H9 (cell line): ENCODE measurements at regions not wholly inside any gene's neighbourhood (a gene's known extent, or its start where the extent isn't known, plus 50 kb on each side); places are given as distances from the start of the nearest gene placed in this dataset.

Experiments
- DNase-seq: peaks from one replicate; pipeline ENCODE4 v3.0.0-alpha.2; 2017
- H2AFZ ChIP-seq: one replicate; pipeline ENCODE4 v1.6.1; 2013; ENCODE audit warnings: mild to moderate bottlenecking, low read length, control low read depth, moderate library complexity
- H2AK5ac ChIP-seq: 2 replicates; pipeline ENCODE4 v1.6.1; 2013; ENCODE audit warnings: low read length, control low read depth, mixed read lengths; ENCODE audit not compliant: insufficient read length
- H2BK120ac ChIP-seq: one replicate; pipeline ENCODE4 v1.6.1; 2013; ENCODE audit warnings: low read depth, mild to moderate bottlenecking, low read length, control low read depth, inconsistent platforms; ENCODE audit not compliant: poor library complexity, severe bottlenecking
- H2BK12ac ChIP-seq: 2 replicates; pipeline ENCODE4 v1.6.1; 2013; ENCODE audit warnings: low read length, control low read depth, mixed read lengths, low read depth; ENCODE audit not compliant: insufficient read length
- H2BK15ac ChIP-seq: 2 replicates; pipeline ENCODE4 v1.6.1; 2013; ENCODE audit warnings: low read depth, low read length, control low read depth
- H2BK20ac ChIP-seq: one replicate; pipeline ENCODE4 v1.6.1; 2013; ENCODE audit warnings: low read depth, mild to moderate bottlenecking, low read length, control low read depth, inconsistent platforms; ENCODE audit not compliant: poor library complexity, severe bottlenecking
- H2BK5ac ChIP-seq: 2 replicates; pipeline ENCODE4 v1.6.1; 2013; ENCODE audit warnings: low read length, control low read depth, mixed read lengths; ENCODE audit not compliant: insufficient read length
- H3K14ac ChIP-seq: 2 replicates; pipeline ENCODE4 v1.6.1; 2013; ENCODE audit warnings: low read length, control low read depth; ENCODE audit not compliant: insufficient read depth
- H3K18ac ChIP-seq: 2 replicates; pipeline ENCODE4 v1.6.1; 2013; ENCODE audit warnings: low read depth, mild to moderate bottlenecking, mixed read lengths, low read length, control low read depth; ENCODE audit not compliant: insufficient read length
- H3K23ac ChIP-seq: 2 replicates; pipeline ENCODE4 v1.6.1; 2013; ENCODE audit warnings: low read length, control low read depth, mixed read lengths, low read depth; ENCODE audit not compliant: insufficient read length
- H3K23me2 ChIP-seq: 2 replicates; pipeline ENCODE4 v1.6.1; 2013; ENCODE audit warnings: low read depth, mild to moderate bottlenecking, mixed read lengths, low read length, control low read depth; ENCODE audit not compliant: insufficient read length, poor library complexity, severe bottlenecking
- H3K27ac ChIP-seq: 2 replicates; pipeline ENCODE4 v1.5.1; 2013; ENCODE audit warnings: low read length, control low read depth, mixed read lengths, low read depth; ENCODE audit not compliant: insufficient read length
- H3K27me3 ChIP-seq: 2 replicates; pipeline ENCODE4 v1.6.1; 2013; ENCODE audit warnings: low read length, control low read depth, inconsistent platforms; ENCODE audit not compliant: insufficient read depth
- H3K4ac ChIP-seq: 2 replicates; pipeline ENCODE4 v1.6.1; 2013; ENCODE audit warnings: low read depth, mild to moderate bottlenecking, control low read depth, inconsistent platforms, low read length, moderate library complexity
- H3K4me1 ChIP-seq: 2 replicates; pipeline ENCODE4 v1.6.1; 2013; ENCODE audit warnings: low read length, control low read depth, inconsistent platforms; ENCODE audit not compliant: insufficient read depth
- H3K4me2 ChIP-seq: 2 replicates; pipeline ENCODE4 v1.6.1; 2013; ENCODE audit warnings: low read length, control low read depth, mixed read lengths; ENCODE audit not compliant: insufficient read length, insufficient read depth
- H3K56ac ChIP-seq: 2 replicates; pipeline ENCODE4 v1.6.1; 2013; ENCODE audit warnings: low read depth, mild to moderate bottlenecking, mixed read lengths, low read length, control low read depth; ENCODE audit not compliant: insufficient read length
- H3K79me1 ChIP-seq: 2 replicates; pipeline ENCODE4 v1.6.1; 2013; ENCODE audit warnings: low read depth, mild to moderate bottlenecking, moderate library complexity, low read length, control low read depth, inconsistent platforms; ENCODE audit not compliant: insufficient read depth, poor library complexity, severe bottlenecking
- H3K79me2 ChIP-seq: 2 replicates; pipeline ENCODE4 v1.6.1; 2013; ENCODE audit warnings: low read length, control low read depth, inconsistent platforms; ENCODE audit not compliant: insufficient read depth
- H3K9ac ChIP-seq: 2 replicates; pipeline ENCODE4 v1.6.1; 2013; ENCODE audit warnings: low read length, control low read depth, mixed read lengths; ENCODE audit not compliant: insufficient read length; ENCODE audit errors: extremely low read depth
- H3K9me3 ChIP-seq: one replicate; pipeline ENCODE4 v1.6.1; 2013; ENCODE audit warnings: low read depth, low read length, inconsistent platforms; ENCODE audit not compliant: control insufficient read depth
- H3T11ph ChIP-seq: one replicate; pipeline ENCODE4 v1.6.1; 2013; ENCODE audit warnings: mild to moderate bottlenecking, low read length, control low read depth, inconsistent platforms
- H4K20me1 ChIP-seq: one replicate; pipeline ENCODE4 v1.6.1; 2013; ENCODE audit not compliant: control insufficient read depth, insufficient read length, insufficient read depth
- H4K5ac ChIP-seq: 2 replicates; pipeline ENCODE4 v1.6.1; 2013; ENCODE audit warnings: low read depth, mild to moderate bottlenecking, mixed read lengths, low read length, control low read depth; ENCODE audit not compliant: insufficient read length
- H4K8ac ChIP-seq: replicated peaks from 2 replicates; pipeline ENCODE4 v1.6.1; 2013; ENCODE audit warnings: low read length, control low read depth, mixed read lengths, low read depth; ENCODE audit not compliant: insufficient read length
- H4K91ac ChIP-seq: 2 replicates; pipeline ENCODE4 v1.6.1; 2013; ENCODE audit warnings: low read depth, mild to moderate bottlenecking, moderate library complexity, mixed read lengths, low read length, control low read depth; ENCODE audit not compliant: insufficient read length
- H3K27ac Mint-ChIP-seq, 3 experiments: 2 replicates in 2 of 3; 3 replicates in 1 of 3; pipeline ENCODE4 v1.8.0; 2020 to 2021; ENCODE audit warnings: mixed read lengths in 3 of 3, mild to moderate bottlenecking in 1 of 3, moderate library complexity in 1 of 3
- H3K27me3 Mint-ChIP-seq: 2 replicates; pipeline ENCODE4 v1.8.0; 2021; ENCODE audit warnings: low read depth, mild to moderate bottlenecking, moderate library complexity, mixed read lengths
- H3K36me3 Mint-ChIP-seq, 3 experiments: 2 replicates in 2 of 3; 3 replicates in 1 of 3; pipeline ENCODE4 v1.8.0; 2020 to 2021; ENCODE audit warnings: low read depth in 3 of 3, mixed read lengths in 3 of 3; ENCODE audit not compliant: insufficient read depth in 1 of 3
- H3K4me1 Mint-ChIP-seq, 2 experiments: 2 replicates each; pipeline ENCODE4 v1.8.0; 2020; ENCODE audit warnings: mixed read lengths in 2 of 2
- H3K4me3 Mint-ChIP-seq, 2 experiments: 2 replicates in 1 of 2; 3 replicates in 1 of 2; pipeline ENCODE4 v1.8.0; 2020 to 2021; ENCODE audit warnings: mild to moderate bottlenecking in 2 of 2, mixed read lengths in 2 of 2, moderate library complexity in 1 of 2
- H3K9me3 Mint-ChIP-seq, 2 experiments: 2 replicates in 1 of 2; 3 replicates in 1 of 2; pipeline ENCODE4 v1.8.0; 2020; ENCODE audit warnings: mild to moderate bottlenecking in 2 of 2, mixed read lengths in 2 of 2, moderate library complexity in 1 of 2
- WGBS: extraction: QIAGEN DNeasy Blood & Tissue Kit; methylation state at CpG from one replicate; pipeline ENCODE4 v1.1.7; 2013; ENCODE audit warnings: missing lambda C conversion rate, low lambda C conversion rate, mixed read lengths; ENCODE audit not compliant: insufficient read length; ENCODE audit errors: extremely low coverage; 5-methylcytosine and 5-hydroxymethylcytosine counted together
- TF ChIP-seq, protein P1 (sequence below): fragments of 200-600 bp; sonication (generic); conservative IDR thresholded peaks from 3 replicates; pipeline ENCODE4 v1.8.0; 2021; ENCODE audit warnings: antibody characterized with exemption, mild to moderate bottlenecking

DNA sequence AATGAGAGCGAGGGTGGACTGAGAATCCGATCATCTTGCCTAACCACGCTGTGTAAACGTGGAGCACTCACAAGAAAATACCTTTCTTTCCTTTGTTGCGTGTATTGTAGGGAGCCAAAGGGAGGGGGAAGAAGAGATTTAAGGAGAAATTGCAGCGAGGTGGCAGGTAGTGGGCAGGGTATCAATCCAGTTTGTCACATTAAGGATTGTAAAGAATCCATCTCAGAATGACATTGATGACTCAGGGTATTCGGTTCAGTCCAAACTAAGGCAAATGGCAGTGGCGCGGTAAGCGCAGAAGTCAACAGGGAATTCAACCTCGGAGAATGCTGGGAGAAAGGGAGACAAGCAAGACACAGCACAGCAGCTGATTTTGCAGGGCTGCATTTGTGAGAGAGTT lies 146.2 kb downstream of the ID4 start:
- no peak overlapping the region for H2AK5ac ChIP-seq
- no peaks in the 10 kb centered on the region for H3K9me3 ChIP-seq
- H3K4me1 ChIP-seq, result no peaks in the 10 kb centered on the region
- no peaks in the 10 kb centered on the region for H3K23me2 ChIP-seq
- no peak overlapping the region for H3T11ph ChIP-seq
- Mint-ChIP-seq H3K4me1 (peaks cover 10% of the 10 kb centered on the region in 2 experiments), H3K4me3 (no peak overlapping the region), H3K27me3 (no peaks in the 10 kb centered on the region; the same call in 1 of the 2 replicates), H3K36me3 (no peaks in the 10 kb centered on the region), H3K27ac (no peak overlapping the region; a peak in 1 of 7 replicates), H3K9me3 (no peaks in the 10 kb centered on the region)
- H2BK20ac ChIP-seq, result no peak overlapping the region
- no peak overlapping the region for H3K56ac ChIP-seq
- H3K9ac ChIP-seq, result no peak overlapping the region
- H3K4me2 ChIP-seq, result no peak overlapping the region
- no peak overlapping the region for H3K14ac ChIP-seq
- H4K91ac ChIP-seq, result no peak overlapping the region
- H4K8ac ChIP-seq, result no peak overlapping the region
- H2AFZ ChIP-seq, result no peak overlapping the region
- no peak overlapping the region for H4K5ac ChIP-seq
- DNase-seq, result no peak
- no peak overlapping the region for H2BK120ac ChIP-seq
- no peaks in the 10 kb centered on the region for H3K79me2 ChIP-seq
- no peak overlapping the region for H3K23ac ChIP-seq
- H3K27me3 ChIP-seq, result no peaks in the 10 kb centered on the region
- H3K4ac ChIP-seq, result no peak overlapping the region
- TF ChIP-seq, protein P1, sequence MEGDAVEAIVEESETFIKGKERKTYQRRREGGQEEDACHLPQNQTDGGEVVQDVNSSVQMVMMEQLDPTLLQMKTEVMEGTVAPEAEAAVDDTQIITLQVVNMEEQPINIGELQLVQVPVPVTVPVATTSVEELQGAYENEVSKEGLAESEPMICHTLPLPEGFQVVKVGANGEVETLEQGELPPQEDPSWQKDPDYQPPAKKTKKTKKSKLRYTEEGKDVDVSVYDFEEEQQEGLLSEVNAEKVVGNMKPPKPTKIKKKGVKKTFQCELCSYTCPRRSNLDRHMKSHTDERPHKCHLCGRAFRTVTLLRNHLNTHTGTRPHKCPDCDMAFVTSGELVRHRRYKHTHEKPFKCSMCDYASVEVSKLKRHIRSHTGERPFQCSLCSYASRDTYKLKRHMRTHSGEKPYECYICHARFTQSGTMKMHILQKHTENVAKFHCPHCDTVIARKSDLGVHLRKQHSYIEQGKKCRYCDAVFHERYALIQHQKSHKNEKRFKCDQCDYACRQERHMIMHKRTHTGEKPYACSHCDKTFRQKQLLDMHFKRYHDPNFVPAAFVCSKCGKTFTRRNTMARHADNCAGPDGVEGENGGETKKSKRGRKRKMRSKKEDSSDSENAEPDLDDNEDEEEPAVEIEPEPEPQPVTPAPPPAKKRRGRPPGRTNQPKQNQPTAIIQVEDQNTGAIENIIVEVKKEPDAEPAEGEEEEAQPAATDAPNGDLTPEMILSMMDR, result no peak
- H2BK15ac ChIP-seq, result no peak overlapping the region
- H3K18ac ChIP-seq, result no peak overlapping the region
- H3K27ac ChIP-seq, result no peak overlapping the region
- no peak overlapping the region for H2BK5ac ChIP-seq
- H3K79me1 ChIP-seq, result no peaks in the 10 kb centered on the region
- H2BK12ac ChIP-seq, result no peak overlapping the region
- H4K20me1 ChIP-seq, result no peaks in the 10 kb centered on the region
- WGBS, result no CpG with 5 or more reads among the region's 11 CpGs
